WTC11 (cell line): ENCODE measurements at regions not wholly inside any gene's neighbourhood (a gene's known extent, or its start where the extent isn't known, plus 50 kb on each side); places are given as distances from the start of the nearest gene placed in this dataset.

Experiments used
- ATAC-seq: fragments of 200-7000 bp; cut with Tn5 transposase; 2 replicates; pipeline ENCODE4 v1.10.0; 2021; ENCODE audit warnings: mild to moderate bottlenecking, moderate library complexity
- CTCF ChIA-PET: fragments of 300-600 bp; sonication (Branson Sonifier 250); formaldehyde crosslinking; loops from one replicate; lab custom pipeline; 2021; ENCODE audit warnings: antibody characterized with exemption; lab: Charles Lee
- POLR2A ChIA-PET: fragments of 350-600 bp; sonication (Branson Sonifier 250); formaldehyde crosslinking; loops from one replicate; lab custom pipeline; 2021; ENCODE audit warnings: antibody characterized with exemption; lab: Charles Lee
- DNase-seq: peaks from one replicate; pipeline ENCODE4 v3.0.0; 2021; ENCODE audit warnings: low spot score
- H3K27ac Mint-ChIP-seq: 2 replicates; pipeline ENCODE4 v1.8.0; 2021; ENCODE audit warnings: mixed read lengths
- H3K27me3 Mint-ChIP-seq: 2 replicates; pipeline ENCODE4 v1.8.0; 2021; ENCODE audit warnings: low read depth, mild to moderate bottlenecking, moderate library complexity, mixed read lengths
- H3K36me3 Mint-ChIP-seq: 2 replicates; pipeline ENCODE4 v1.8.0; 2021; ENCODE audit warnings: mixed read lengths
- H3K4me1 Mint-ChIP-seq: 2 replicates; pipeline ENCODE4 v1.8.0; 2022; ENCODE audit warnings: mixed read lengths
- H3K4me3 Mint-ChIP-seq: 2 replicates; pipeline ENCODE4 v1.8.0; 2021; ENCODE audit warnings: mild to moderate bottlenecking, moderate library complexity, mixed read lengths
- H3K9me3 Mint-ChIP-seq: 2 replicates; pipeline ENCODE4 v1.8.0; 2021; ENCODE audit warnings: mixed read lengths
- AFF4 ChIP-seq: sonication (generic); formaldehyde crosslinking; IDR thresholded peaks from 2 replicates; pipeline ENCODE4 v1.8.1; 2023; ENCODE audit warnings: mild to moderate bottlenecking, missing genetic modification reagents, borderline replicate concordance
- ARID4B ChIP-seq: sonication (generic); formaldehyde crosslinking; IDR thresholded peaks from 2 replicates; pipeline ENCODE4 v1.8.0; 2023; ENCODE audit warnings: missing genetic modification reagents, mild to moderate bottlenecking, borderline replicate concordance
- IRF2 ChIP-seq: sonication (generic); formaldehyde crosslinking; IDR thresholded peaks from 2 replicates; pipeline ENCODE4 v1.8.0; 2022; ENCODE audit warnings: low read depth, missing genetic modification reagents, borderline replicate concordance
- NFE2L1 ChIP-seq: sonication (generic); formaldehyde crosslinking; IDR thresholded peaks from 2 replicates; pipeline ENCODE4 v1.8.1; 2023; ENCODE audit warnings: missing genetic modification reagents
- NR3C1 ChIP-seq: sonication (generic); formaldehyde crosslinking; conservative IDR thresholded peaks from 2 replicates; pipeline ENCODE4 v1.8.1; 2023; ENCODE audit warnings: low read depth, mild to moderate bottlenecking, missing genetic modification reagents
- RELA ChIP-seq: sonication (generic); formaldehyde crosslinking; IDR thresholded peaks from 2 replicates; pipeline ENCODE4 v1.8.1; 2022; ENCODE audit warnings: missing genetic modification reagents, mild to moderate bottlenecking, borderline replicate concordance
- TEAD1 ChIP-seq: sonication (generic); formaldehyde crosslinking; IDR thresholded peaks from 2 replicates; pipeline ENCODE4 v1.8.0; 2022; ENCODE audit warnings: mild to moderate bottlenecking, missing genetic modification reagents
- ZNF416 ChIP-seq: fragments of 250-450 bp; sonication (Bioruptor Pico); IDR thresholded peaks from 2 replicates; pipeline ENCODE4 v1.9.0; 2021; ENCODE audit warnings: mild to moderate bottlenecking, inconsistent platforms
- ZSCAN18 ChIP-seq: fragments of 250-450 bp; sonication (Bioruptor Pico); IDR thresholded peaks from 2 replicates; pipeline ENCODE4 v2.1.2; 2022; ENCODE audit warnings: mild to moderate bottlenecking, moderate library complexity
- TF ChIP-seq, protein P1 (sequence below): fragments of 250-450 bp; sonication (Bioruptor Pico); IDR thresholded peaks from 2 replicates; pipeline ENCODE4 v1.9.0; 2021; ENCODE audit warnings: mild to moderate bottlenecking, borderline replicate concordance
- TF ChIP-seq, protein P2 (sequence below): sonication (generic); formaldehyde crosslinking; IDR thresholded peaks from 2 replicates; pipeline ENCODE4 v1.8.1; 2023; ENCODE audit warnings: mild to moderate bottlenecking, missing genetic modification reagents, moderate library complexity

GRCh38 chr20:20859510-20859909 lies 147.1 kb upstream of the RALGAPA2 start:
- Mint-ChIP-seq H3K4me3 (no peak overlapping the region), H3K9me3 (peaks cover 1% of the 10 kb centered on the region; the same call in 1 of the 2 replicates), H3K4me1 (no peaks in the 10 kb centered on the region; the same call in 1 of the 2 replicates), H3K36me3 (no peaks in the 10 kb centered on the region), H3K27me3 (peaks cover 4% of the 10 kb centered on the region), H3K27ac (no peak overlapping the region)
- TF ChIP-seq AFF4 (CRISPR knock-in tag) = no peak
- TF ChIP-seq NR3C1 (CRISPR knock-in tag) = no peak
- TF ChIP-seq ZSCAN18 (CRISPR knock-in tag) = no peak
- no peak for TF ChIP-seq NFE2L1 (CRISPR knock-in tag)
- no peak for TF ChIP-seq IRF2 (CRISPR knock-in tag)
- TF ChIP-seq ZNF416 (CRISPR knock-in tag) = no peak
- no peak for TF ChIP-seq TEAD1 (CRISPR knock-in tag)
- TF ChIP-seq ARID4B = no peak
- no peak for TF ChIP-seq RELA
- TF ChIP-seq, protein P1, sequence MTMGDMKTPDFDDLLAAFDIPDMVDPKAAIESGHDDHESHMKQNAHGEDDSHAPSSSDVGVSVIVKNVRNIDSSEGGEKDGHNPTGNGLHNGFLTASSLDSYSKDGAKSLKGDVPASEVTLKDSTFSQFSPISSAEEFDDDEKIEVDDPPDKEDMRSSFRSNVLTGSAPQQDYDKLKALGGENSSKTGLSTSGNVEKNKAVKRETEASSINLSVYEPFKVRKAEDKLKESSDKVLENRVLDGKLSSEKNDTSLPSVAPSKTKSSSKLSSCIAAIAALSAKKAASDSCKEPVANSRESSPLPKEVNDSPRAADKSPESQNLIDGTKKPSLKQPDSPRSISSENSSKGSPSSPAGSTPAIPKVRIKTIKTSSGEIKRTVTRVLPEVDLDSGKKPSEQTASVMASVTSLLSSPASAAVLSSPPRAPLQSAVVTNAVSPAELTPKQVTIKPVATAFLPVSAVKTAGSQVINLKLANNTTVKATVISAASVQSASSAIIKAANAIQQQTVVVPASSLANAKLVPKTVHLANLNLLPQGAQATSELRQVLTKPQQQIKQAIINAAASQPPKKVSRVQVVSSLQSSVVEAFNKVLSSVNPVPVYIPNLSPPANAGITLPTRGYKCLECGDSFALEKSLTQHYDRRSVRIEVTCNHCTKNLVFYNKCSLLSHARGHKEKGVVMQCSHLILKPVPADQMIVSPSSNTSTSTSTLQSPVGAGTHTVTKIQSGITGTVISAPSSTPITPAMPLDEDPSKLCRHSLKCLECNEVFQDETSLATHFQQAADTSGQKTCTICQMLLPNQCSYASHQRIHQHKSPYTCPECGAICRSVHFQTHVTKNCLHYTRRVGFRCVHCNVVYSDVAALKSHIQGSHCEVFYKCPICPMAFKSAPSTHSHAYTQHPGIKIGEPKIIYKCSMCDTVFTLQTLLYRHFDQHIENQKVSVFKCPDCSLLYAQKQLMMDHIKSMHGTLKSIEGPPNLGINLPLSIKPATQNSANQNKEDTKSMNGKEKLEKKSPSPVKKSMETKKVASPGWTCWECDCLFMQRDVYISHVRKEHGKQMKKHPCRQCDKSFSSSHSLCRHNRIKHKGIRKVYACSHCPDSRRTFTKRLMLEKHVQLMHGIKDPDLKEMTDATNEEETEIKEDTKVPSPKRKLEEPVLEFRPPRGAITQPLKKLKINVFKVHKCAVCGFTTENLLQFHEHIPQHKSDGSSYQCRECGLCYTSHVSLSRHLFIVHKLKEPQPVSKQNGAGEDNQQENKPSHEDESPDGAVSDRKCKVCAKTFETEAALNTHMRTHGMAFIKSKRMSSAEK = no peak
- TF ChIP-seq, protein P2, sequence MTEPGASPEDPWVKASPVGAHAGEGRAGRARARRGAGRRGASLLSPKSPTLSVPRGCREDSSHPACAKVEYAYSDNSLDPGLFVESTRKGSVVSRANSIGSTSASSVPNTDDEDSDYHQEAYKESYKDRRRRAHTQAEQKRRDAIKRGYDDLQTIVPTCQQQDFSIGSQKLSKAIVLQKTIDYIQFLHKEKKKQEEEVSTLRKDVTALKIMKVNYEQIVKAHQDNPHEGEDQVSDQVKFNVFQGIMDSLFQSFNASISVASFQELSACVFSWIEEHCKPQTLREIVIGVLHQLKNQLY (CRISPR knock-in tag) = no peak
- ATAC-seq = no peak
- CTCF ChIA-PET = interaction anchor here (0.6 to 4.3 kb wide), 37 partner anchors 9 to 756 kb away, joined by 3 to 48 read pairs (median 3); partner anchors contain the start of gene KIZ
- DNase-seq = no peak
- POLR2A ChIA-PET = no interaction called here
